Breast epithelium (tissue), 4 donors: ENCODE measurements at regions not wholly inside any gene's neighbourhood (a gene's known extent, or its start where the extent isn't known, plus 50 kb on each side); places are given as distances from the start of the nearest gene placed in this dataset.

ENCODE experiments used
- DNase-seq, 2 donors: peaks; one replicate each; pipeline ENCODE4 v3.0.0-alpha.2; 2019; ENCODE audit warnings: low spot score in 2 of 2
- H3K27ac ChIP-seq, 2 donors: fragments of 200-600 bp; sonication (generic) in 1 of 2; one replicate each; pipeline ENCODE4 v1.5.1; 2016 to 2019; ENCODE audit warnings: mild to moderate bottlenecking in 1 of 2
- H3K27me3 ChIP-seq, 2 donors: fragments of 200-600 bp; sonication (generic) in 1 of 2; one replicate each; pipeline versions ENCODE4 v1.5.1 to v1.6.0; 2017 to 2019; ENCODE audit warnings: control low read depth in 1 of 2, mild to moderate bottlenecking in 1 of 2
- H3K36me3 ChIP-seq: fragments of 200-600 bp; one replicate; pipeline ENCODE4 v1.5.1; 2019
- H3K4me1 ChIP-seq, 2 donors: fragments of 200-600 bp; sonication (generic); one replicate each; pipeline ENCODE4 v1.5.1; 2016 to 2019; ENCODE audit warnings: control low read depth in 1 of 2
- H3K4me3 ChIP-seq, 3 donors: fragments of 200-600 bp; sonication (generic); 1 replicate in 2 of 3; 2 replicates in 1 of 3; pipeline ENCODE4 v1.5.1; 2016 to 2019; ENCODE audit warnings: mild to moderate bottlenecking in 3 of 3, moderate library complexity in 2 of 3
- H3K9me3 ChIP-seq, 2 donors: fragments of 200-600 bp; sonication (generic) in 1 of 2; one replicate each; pipeline ENCODE4 v1.5.1; 2016 to 2019; ENCODE audit warnings: control low read depth in 1 of 2
- CTCF ChIP-seq, 3 donors: fragments of 450-650 bp; IDR thresholded peaks; one replicate each; pipeline ENCODE4 v1.5.1; 2016 to 2017; ENCODE audit warnings: antibody characterized with exemption in 3 of 3, mild to moderate bottlenecking in 3 of 3, moderate library complexity in 3 of 3
- POLR2A ChIP-seq: fragments of 450-650 bp; IDR thresholded peaks from one replicate; pipeline ENCODE4 v1.6.1; 2016; ENCODE audit warnings: antibody characterized with exemption, mild to moderate bottlenecking, moderate library complexity
- POLR2AphosphoS5 ChIP-seq, 3 donors: sonication (generic); formaldehyde crosslinking; IDR thresholded peaks; one replicate each; pipeline ENCODE4 v1.6.1; 2017; ENCODE audit warnings: antibody characterized with exemption in 3 of 3
- intact Hi-C: fragments of 100-400 bp; cut with DNase I; formaldehyde crosslinking; loops from one replicate; pipeline ENCODE4 v1.15.1; 2023; ENCODE audit warnings: low total_unique reads

- intact Hi-C loops, result no loop called here
- no peak for DNase-seq
- H3K9me3 ChIP-seq, result no peaks in the 10 kb centered on the region
- no peak for TF ChIP-seq POLR2A
- no peak for TF ChIP-seq POLR2AphosphoS5 (IDR thresholded peaks at IDR 0.05)
- no peak for TF ChIP-seq CTCF (IDR thresholded peaks at IDR 0.05)
- no peak overlapping the region for H3K27ac ChIP-seq
- no peaks in the 10 kb centered on the region for H3K36me3 ChIP-seq
- H3K27me3 ChIP-seq, result peaks cover 0 to 6% of the 10 kb centered on the region in 2 donors
- no peaks in the 10 kb centered on the region for H3K4me1 ChIP-seq
- H3K4me3 ChIP-seq, result no peak overlapping the region
These were observed 73.1 kb downstream of the IRF8 start for GRCh38 chr16:85971902-85972638.

- no peak for DNase-seq
- Histone ChIP-seq H3K27me3 (peaks cover 0 to 24% of the 10 kb centered on the region in 2 donors), H3K36me3 (no peaks in the 10 kb centered on the region), H3K4me3 (no peak overlapping the region), H3K4me1 (no peaks in the 10 kb centered on the region), H3K9me3 (no peaks in the 10 kb centered on the region), H3K27ac (no peak overlapping the region)
- TF ChIP-seq POLR2A (no peak), CTCF (IDR thresholded peaks at IDR 0.05) (no peak), POLR2AphosphoS5 (IDR thresholded peaks at IDR 0.05) (no peak)
- intact Hi-C loops, result no loop called here
These were observed 75.7 kb downstream of the IRF8 start for GRCh38 chr16:85974428-85975375.

GRCh38 chr16:85975451-85975981 is 76.6 kb downstream of the IRF8 start:
- Histone ChIP-seq H3K27me3 (peaks cover 0 to 33% of the 10 kb centered on the region in 2 donors), H3K36me3 (no peaks in the 10 kb centered on the region), H3K4me1 (no peaks in the 10 kb centered on the region), H3K9me3 (no peaks in the 10 kb centered on the region), H3K4me3 (no peak overlapping the region), H3K27ac (no peak overlapping the region)
- TF ChIP-seq POLR2A (no peak), POLR2AphosphoS5 (IDR thresholded peaks at IDR 0.05) (no peak), CTCF (IDR thresholded peaks at IDR 0.05) (no peak)
- DNase-seq, result no peak
- intact Hi-C loops, result no loop called here

GRCh38 chr16:85978291-85978775 is 79.4 kb downstream of the IRF8 start:
- no peak for DNase-seq
- Histone ChIP-seq H3K4me1 (no peaks in the 10 kb centered on the region), H3K9me3 (no peaks in the 10 kb centered on the region), H3K4me3 (no peak overlapping the region), H3K27ac (no peak overlapping the region), H3K27me3 (peaks cover 0 to 37% of the 10 kb centered on the region in 2 donors), H3K36me3 (no peaks in the 10 kb centered on the region)
- intact Hi-C loops, result no loop called here
- TF ChIP-seq CTCF (IDR thresholded peaks at IDR 0.05) (no peak), POLR2A (no peak)
